ENCODE measurements at regions not wholly inside any gene's neighbourhood (a gene's known extent, or its start where the extent isn't known, plus 50 kb on each side); places are given as distances from the start of the nearest gene placed in this dataset.

GRCh38 chr15:39128746-39129145 lies 452.1 kb upstream of the THBS1 start:
- TF ChIP-seq, protein P1, sequence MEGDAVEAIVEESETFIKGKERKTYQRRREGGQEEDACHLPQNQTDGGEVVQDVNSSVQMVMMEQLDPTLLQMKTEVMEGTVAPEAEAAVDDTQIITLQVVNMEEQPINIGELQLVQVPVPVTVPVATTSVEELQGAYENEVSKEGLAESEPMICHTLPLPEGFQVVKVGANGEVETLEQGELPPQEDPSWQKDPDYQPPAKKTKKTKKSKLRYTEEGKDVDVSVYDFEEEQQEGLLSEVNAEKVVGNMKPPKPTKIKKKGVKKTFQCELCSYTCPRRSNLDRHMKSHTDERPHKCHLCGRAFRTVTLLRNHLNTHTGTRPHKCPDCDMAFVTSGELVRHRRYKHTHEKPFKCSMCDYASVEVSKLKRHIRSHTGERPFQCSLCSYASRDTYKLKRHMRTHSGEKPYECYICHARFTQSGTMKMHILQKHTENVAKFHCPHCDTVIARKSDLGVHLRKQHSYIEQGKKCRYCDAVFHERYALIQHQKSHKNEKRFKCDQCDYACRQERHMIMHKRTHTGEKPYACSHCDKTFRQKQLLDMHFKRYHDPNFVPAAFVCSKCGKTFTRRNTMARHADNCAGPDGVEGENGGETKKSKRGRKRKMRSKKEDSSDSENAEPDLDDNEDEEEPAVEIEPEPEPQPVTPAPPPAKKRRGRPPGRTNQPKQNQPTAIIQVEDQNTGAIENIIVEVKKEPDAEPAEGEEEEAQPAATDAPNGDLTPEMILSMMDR (IDR thresholded peaks at IDR 0.05) = no peak
- TF ChIP-seq, protein P2, sequence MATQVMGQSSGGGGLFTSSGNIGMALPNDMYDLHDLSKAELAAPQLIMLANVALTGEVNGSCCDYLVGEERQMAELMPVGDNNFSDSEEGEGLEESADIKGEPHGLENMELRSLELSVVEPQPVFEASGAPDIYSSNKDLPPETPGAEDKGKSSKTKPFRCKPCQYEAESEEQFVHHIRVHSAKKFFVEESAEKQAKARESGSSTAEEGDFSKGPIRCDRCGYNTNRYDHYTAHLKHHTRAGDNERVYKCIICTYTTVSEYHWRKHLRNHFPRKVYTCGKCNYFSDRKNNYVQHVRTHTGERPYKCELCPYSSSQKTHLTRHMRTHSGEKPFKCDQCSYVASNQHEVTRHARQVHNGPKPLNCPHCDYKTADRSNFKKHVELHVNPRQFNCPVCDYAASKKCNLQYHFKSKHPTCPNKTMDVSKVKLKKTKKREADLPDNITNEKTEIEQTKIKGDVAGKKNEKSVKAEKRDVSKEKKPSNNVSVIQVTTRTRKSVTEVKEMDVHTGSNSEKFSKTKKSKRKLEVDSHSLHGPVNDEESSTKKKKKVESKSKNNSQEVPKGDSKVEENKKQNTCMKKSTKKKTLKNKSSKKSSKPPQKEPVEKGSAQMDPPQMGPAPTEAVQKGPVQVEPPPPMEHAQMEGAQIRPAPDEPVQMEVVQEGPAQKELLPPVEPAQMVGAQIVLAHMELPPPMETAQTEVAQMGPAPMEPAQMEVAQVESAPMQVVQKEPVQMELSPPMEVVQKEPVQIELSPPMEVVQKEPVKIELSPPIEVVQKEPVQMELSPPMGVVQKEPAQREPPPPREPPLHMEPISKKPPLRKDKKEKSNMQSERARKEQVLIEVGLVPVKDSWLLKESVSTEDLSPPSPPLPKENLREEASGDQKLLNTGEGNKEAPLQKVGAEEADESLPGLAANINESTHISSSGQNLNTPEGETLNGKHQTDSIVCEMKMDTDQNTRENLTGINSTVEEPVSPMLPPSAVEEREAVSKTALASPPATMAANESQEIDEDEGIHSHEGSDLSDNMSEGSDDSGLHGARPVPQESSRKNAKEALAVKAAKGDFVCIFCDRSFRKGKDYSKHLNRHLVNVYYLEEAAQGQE (IDR thresholded peaks at IDR 0.05; ENCODE audit: low read depth, low read length) = no peak
- no peak for TF ChIP-seq CHD2 (IDR thresholded peaks at IDR 0.05; ENCODE audit: low read length, partially characterized antibody)
- no peak for TF ChIP-seq POLR2AphosphoS5 (IDR thresholded peaks at IDR 0.05; ENCODE audit: low read depth, low read length)

All from SK-N-SH (cell line).